HG02885 (cell line): ENCODE measurements at regions not wholly inside any gene's neighbourhood (a gene's known extent, or its start where the extent isn't known, plus 50 kb on each side); places are given as distances from the start of the nearest gene placed in this dataset.
"Not testable (repeated sequence)": the region's sequence is repeated elsewhere in the genome, so short reads cannot be mapped to it uniquely, and the experiment has no call there.

Source experiments
- ATAC-seq: cut with Tn5 transposase; IDR thresholded peaks from one replicate; pipeline ENCODE4 v1.9.1; 2021; ENCODE audit warnings: mild to moderate bottlenecking; ENCODE audit not compliant: unreplicated experiment, poor library complexity

- no peak for ATAC-seq
These were observed 558.0 kb downstream of the C6orf118 start for GRCh38 chr6:164751395-164751794.

DNA sequence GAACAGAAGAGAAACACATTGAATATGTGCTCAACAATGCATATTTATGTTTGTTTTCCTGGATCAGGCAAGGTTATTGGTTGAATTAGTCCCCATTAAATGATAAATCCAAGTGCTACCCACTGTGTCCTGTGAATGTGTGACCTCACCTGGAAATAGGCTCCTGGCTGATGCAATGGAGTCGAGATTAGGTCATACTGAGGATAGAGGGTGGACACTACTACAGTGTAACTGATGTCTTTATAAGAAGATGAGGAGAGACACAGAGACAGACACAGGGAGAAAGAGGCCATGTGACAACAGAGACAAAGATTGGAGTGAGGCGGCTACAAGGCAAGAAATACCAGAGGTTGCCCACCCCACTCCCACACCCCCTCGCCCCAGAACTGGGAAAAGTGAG, 559.3 kb downstream of the C6orf118 start:
- ATAC-seq: no peak

GRCh38 chr6:164749221-164750064, 560.0 kb downstream of the C6orf118 start:
- no peak for ATAC-seq

GRCh38 chr6:164744301-164744700, 565.1 kb downstream of the C6orf118 start:
- no peak for ATAC-seq

GRCh38 chr6:164741938-164742451, 567.4 kb downstream of the C6orf118 start:
- ATAC-seq: no peak

- not testable (repeated sequence) for ATAC-seq
These were observed 573.3 kb downstream of the C6orf118 start for GRCh38 chr6:164736090-164736489.

DNA sequence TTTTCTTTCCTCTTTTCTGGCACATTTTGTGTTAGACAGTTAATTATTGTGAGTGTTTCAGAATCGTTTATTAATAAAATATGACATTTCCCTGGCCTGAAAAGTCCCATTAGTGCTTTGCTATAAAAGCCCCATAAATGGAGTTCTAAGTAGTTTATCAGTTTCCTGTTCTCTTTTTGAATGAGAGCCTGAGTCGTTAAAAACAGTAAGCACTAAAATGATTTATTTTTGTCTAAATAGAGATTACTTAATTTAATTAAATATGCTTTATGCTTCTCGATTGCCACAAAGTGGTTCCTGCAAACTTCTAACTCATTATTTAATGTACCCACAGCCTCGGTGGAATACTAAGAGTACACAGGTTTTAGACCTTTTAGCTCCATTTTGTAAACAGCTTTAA, 577.9 kb downstream of the C6orf118 start:
- ATAC-seq: no peak

GRCh38 chr6:164721460-164721859, 587.9 kb downstream of the C6orf118 start:
- ATAC-seq: no peak

GRCh38 chr6:164700497-164700896, 608.9 kb downstream of the C6orf118 start:
- ATAC-seq: no peak

- ATAC-seq: no peak
These were observed 613.5 kb downstream of the C6orf118 start for GRCh38 chr6:164695896-164696295.

- ATAC-seq: no peak
These were observed 615.0 kb downstream of the C6orf118 start for GRCh38 chr6:164694386-164694785.

DNA sequence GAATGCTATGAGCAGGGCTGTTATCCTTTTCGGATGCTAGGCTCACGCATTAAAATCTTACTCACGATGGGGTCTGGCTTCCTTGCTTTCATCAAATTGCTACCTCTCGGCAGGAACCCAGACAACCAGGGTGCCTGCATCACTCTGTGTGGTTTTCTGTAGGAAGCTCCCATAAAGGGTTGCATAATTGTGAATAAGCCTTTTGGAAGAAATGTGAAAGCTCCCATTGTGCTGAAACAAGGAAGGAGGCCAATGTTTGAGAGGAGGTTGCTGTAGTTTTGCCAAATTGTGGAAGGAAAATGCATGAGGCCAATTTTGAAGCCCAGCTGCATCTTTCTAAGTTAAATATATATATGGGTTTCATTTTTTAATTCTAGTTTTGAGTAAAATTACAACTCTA, 615.5 kb downstream of the C6orf118 start:
- ATAC-seq: no peak

GRCh38 chr6:164692772-164693510, 616.5 kb downstream of the C6orf118 start:
- ATAC-seq: no peak

- ATAC-seq: no peak
These were observed 618.5 kb downstream of the C6orf118 start for GRCh38 chr6:164690702-164691500.

GRCh38 chr6:164690241-164690640, 619.2 kb downstream of the C6orf118 start:
- ATAC-seq: no peak

- no peak for ATAC-seq
These were observed 644.1 kb downstream of the C6orf118 start for GRCh38 chr6:164665328-164665727.

GRCh38 chr6:164663634-164664033, 645.8 kb downstream of the C6orf118 start:
- no peak for ATAC-seq

GRCh38 chr6:164661716-164662115, 647.7 kb downstream of the C6orf118 start:
- no peak for ATAC-seq

DNA sequence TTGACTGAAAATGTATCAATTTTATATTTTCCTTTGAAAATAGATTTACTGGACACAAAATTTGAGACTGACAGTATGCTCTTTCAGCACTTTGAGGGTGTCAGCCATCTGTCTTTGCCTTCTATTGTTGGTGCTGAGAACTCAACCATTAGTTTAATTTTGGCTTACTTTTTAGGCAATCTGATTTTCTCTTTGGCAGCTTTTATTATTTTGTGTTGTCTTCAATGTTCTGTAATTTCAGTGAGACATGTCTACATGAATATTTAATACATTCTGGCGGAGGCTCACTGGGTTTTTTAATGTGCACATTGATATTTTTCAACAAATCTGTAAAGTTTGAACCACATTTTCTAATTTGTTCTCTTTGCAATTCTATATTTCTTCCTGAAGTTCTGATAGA, 648.6 kb downstream of the C6orf118 start:
- no peak for ATAC-seq

DNA sequence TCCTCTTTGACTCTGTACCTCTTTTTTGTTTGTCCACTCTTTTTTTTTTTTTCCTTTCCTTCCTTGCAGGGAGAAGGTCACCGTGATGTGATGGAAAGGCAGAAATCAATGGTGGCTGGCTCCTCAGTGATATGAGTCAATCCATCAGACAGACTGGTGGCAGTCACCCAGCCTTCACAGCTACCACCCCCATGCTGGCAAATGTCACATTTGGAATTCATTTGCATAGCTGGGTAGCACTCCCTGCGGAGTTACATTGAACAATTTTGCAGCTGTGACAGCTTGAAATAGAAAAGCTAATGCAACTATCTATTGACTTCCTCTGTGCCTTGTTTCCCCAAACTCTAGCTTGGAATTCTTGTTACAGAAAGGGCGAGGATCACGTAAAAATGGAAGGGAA, 668.4 kb downstream of the C6orf118 start:
- no peak for ATAC-seq
